GM23248 (cell line): ENCODE measurements at regions not wholly inside any gene's neighbourhood (a gene's known extent, or its start where the extent isn't known, plus 50 kb on each side); places are given as distances from the start of the nearest gene placed in this dataset.

Source experiments
- DNase-seq: peaks from one replicate; pipeline ENCODE4 v3.0.0-alpha.2; 2015
- H2AFZ ChIP-seq: fragments of 200-600 bp; sonication (generic); 2 replicates; pipeline ENCODE4 v1.6.1; 2016; ENCODE audit warnings: antibody characterized with exemption
- H3F3A ChIP-seq: fragments of 200-600 bp; sonication (generic); 2 replicates; pipeline ENCODE4 v1.6.1; 2016; ENCODE audit warnings: mild to moderate bottlenecking, antibody characterized with exemption, mixed run types; ENCODE audit not compliant: insufficient read depth
- H3K27ac ChIP-seq: fragments of 200-600 bp; sonication (generic); 2 replicates; pipeline ENCODE4 v1.5.1; 2016; ENCODE audit warnings: mild to moderate bottlenecking
- H3K27me3 ChIP-seq: fragments of 200-600 bp; sonication (generic); replicated peaks from 2 replicates; pipeline ENCODE4 v1.6.1; 2016; ENCODE audit warnings: mild to moderate bottlenecking; ENCODE audit not compliant: insufficient read depth
- H3K36me3 ChIP-seq: fragments of 200-600 bp; sonication (generic); 2 replicates; pipeline ENCODE4 v1.6.1; 2016; ENCODE audit warnings: low read depth, mild to moderate bottlenecking
- H3K4me1 ChIP-seq: fragments of 200-600 bp; sonication (generic); 2 replicates; pipeline ENCODE4 v1.6.1; 2016; ENCODE audit warnings: mild to moderate bottlenecking; ENCODE audit not compliant: insufficient read depth
- H3K4me2 ChIP-seq: fragments of 200-600 bp; sonication (generic); one replicate; pipeline ENCODE4 v1.6.1; 2016; ENCODE audit warnings: mild to moderate bottlenecking; ENCODE audit not compliant: unreplicated experiment
- H3K4me3 ChIP-seq: fragments of 200-600 bp; sonication (generic); 2 replicates; pipeline ENCODE4 v1.5.1; 2016; ENCODE audit warnings: mild to moderate bottlenecking
- H3K79me2 ChIP-seq: fragments of 200-600 bp; sonication (generic); 2 replicates; pipeline ENCODE4 v1.6.1; 2016; ENCODE audit warnings: mild to moderate bottlenecking; ENCODE audit not compliant: insufficient read depth
- H3K9ac ChIP-seq: fragments of 200-600 bp; sonication (generic); 2 replicates; pipeline ENCODE4 v1.6.1; 2016; ENCODE audit warnings: mild to moderate bottlenecking
- H3K9me2 ChIP-seq: fragments of 200-600 bp; sonication (generic); 2 replicates; pipeline ENCODE4 v1.6.1; 2016; ENCODE audit warnings: mixed run types, mild to moderate bottlenecking, moderate library complexity; ENCODE audit not compliant: insufficient read depth
- H3K9me3 ChIP-seq: fragments of 200-600 bp; sonication (generic); one replicate; pipeline ENCODE4 v1.6.1; 2017; ENCODE audit warnings: low read depth
- H4K20me1 ChIP-seq: fragments of 200-600 bp; sonication (generic); 2 replicates; pipeline ENCODE4 v1.6.0; 2016; ENCODE audit not compliant: insufficient read depth
- EZH2 ChIP-seq: fragments of 200-600 bp; sonication (generic); IDR thresholded peaks from 2 replicates; pipeline ENCODE4 v1.6.1; 2018; ENCODE audit warnings: antibody characterized with exemption, mild to moderate bottlenecking; ENCODE audit not compliant: insufficient read depth, poor library complexity, severe bottlenecking
- EZH2phosphoT487 ChIP-seq: fragments of 200-600 bp; sonication (generic); IDR thresholded peaks from 2 replicates; pipeline ENCODE4 v1.6.1; 2018; ENCODE audit warnings: antibody characterized with exemption, moderate library complexity, mild to moderate bottlenecking, low read depth; ENCODE audit not compliant: insufficient read depth
- WGBS, 2 experiments: methylation state at CpG; one replicate each; pipeline ENCODE4 v1.1.6; 2015 to 2017; ENCODE audit warnings: low lambda C conversion rate in 2 of 2, low coverage in 1 of 2; ENCODE audit errors: missing lambda C conversion rate in 2 of 2; 5-methylcytosine and 5-hydroxymethylcytosine counted together
- in situ Hi-C: fragments of 300-500 bp; cut with MboI; formaldehyde crosslinking; loops from 2 replicates; pipeline ENCODE4 v1.15.0; 2020

GRCh38 chr11:19450282-19450681 is 209.5 kb upstream of the E2F8 start:
- in situ Hi-C loops: no loop called here
- Histone ChIP-seq H3K9ac (no peak overlapping the region), H3K4me3 (no peak overlapping the region), H3K36me3 (no peaks in the 10 kb centered on the region), H3K9me2 (no peaks in the 10 kb centered on the region), H3K27ac (no peak overlapping the region), H2AFZ (no peak overlapping the region), H4K20me1 (no peaks in the 10 kb centered on the region), H3F3A (peaks cover 29% of the 10 kb centered on the region), H3K27me3 (no peaks in the 10 kb centered on the region), H3K9me3 (no peaks in the 10 kb centered on the region), H3K4me1 (peaks cover 29% of the 10 kb centered on the region), H3K79me2 (no peaks in the 10 kb centered on the region), H3K4me2 (no peak overlapping the region)
- no peak for DNase-seq
- 75 to 100% methylated on average over 1 of the region's 1 CpG for WGBS, 2 experiments
- no peak for TF ChIP-seq EZH2phosphoT487
- no peak for TF ChIP-seq EZH2

- Histone ChIP-seq H3K4me3 (no peak overlapping the region), H3K4me1 (peaks cover 14% of the 10 kb centered on the region), H4K20me1 (no peaks in the 10 kb centered on the region), H3K79me2 (no peaks in the 10 kb centered on the region), H3F3A (peaks cover 22% of the 10 kb centered on the region), H3K9ac (no peak overlapping the region), H3K9me2 (no peaks in the 10 kb centered on the region), H2AFZ (no peak overlapping the region), H3K27me3 (no peaks in the 10 kb centered on the region), H3K4me2 (no peak overlapping the region), H3K9me3 (no peaks in the 10 kb centered on the region), H3K27ac (no peak overlapping the region), H3K36me3 (no peaks in the 10 kb centered on the region)
- in situ Hi-C loops: no loop called here
- DNase-seq: no peak
- 66 to 67% methylated on average over 2 of the region's 2 CpGs for WGBS, 2 experiments
- no peak for TF ChIP-seq EZH2phosphoT487
- no peak for TF ChIP-seq EZH2
Observed at GRCh38 chr11:19448651-19449050, 207.9 kb upstream of the E2F8 start.

- DNase-seq: peak; percentile 40
- H2AFZ ChIP-seq: no peak overlapping the region
- TF ChIP-seq EZH2phosphoT487 (no peak), EZH2 (no peak)
- no peaks in the 10 kb centered on the region for H3K9me3 ChIP-seq
- H3F3A ChIP-seq: peaks cover 12% of the 10 kb centered on the region; the same call in 1 of the 2 replicates
- no peak overlapping the region for H3K4me2 ChIP-seq
- peaks cover 16% of the 10 kb centered on the region for H3K4me1 ChIP-seq
- WGBS, 2 experiments: 55 to 59% methylated on average over 5 of the region's 5 CpGs
- H3K36me3 ChIP-seq: no peaks in the 10 kb centered on the region
- in situ Hi-C loops: no loop called here
- no peaks in the 10 kb centered on the region for H3K9me2 ChIP-seq
- H3K79me2 ChIP-seq: no peaks in the 10 kb centered on the region
- no peak overlapping the region for H3K4me3 ChIP-seq
- H3K9ac ChIP-seq: no peak overlapping the region
- H3K27me3 ChIP-seq: no peaks in the 10 kb centered on the region
- H3K27ac ChIP-seq: no peak overlapping the region
- no peaks in the 10 kb centered on the region for H4K20me1 ChIP-seq
Observed at GRCh38 chr11:19447150-19447566, 206.4 kb upstream of the E2F8 start.

- WGBS, 2 experiments: 50% methylated on average over 2 of the region's 2 CpGs
- Histone ChIP-seq H4K20me1 (no peaks in the 10 kb centered on the region), H3K9ac (no peak overlapping the region), H3K27me3 (no peaks in the 10 kb centered on the region), H3K9me2 (no peaks in the 10 kb centered on the region), H3K4me2 (no peak overlapping the region), H3K79me2 (no peaks in the 10 kb centered on the region), H3K4me3 (no peak overlapping the region), H3K9me3 (no peaks in the 10 kb centered on the region), H3K4me1 (peaks cover 23% of the 10 kb centered on the region), H3F3A (peaks cover 21% of the 10 kb centered on the region), H3K27ac (no peak overlapping the region), H3K36me3 (no peaks in the 10 kb centered on the region), H2AFZ (no peak overlapping the region)
- TF ChIP-seq EZH2phosphoT487: no peak
- TF ChIP-seq EZH2: no peak
- DNase-seq: no peak
- in situ Hi-C loops: no loop called here
Observed at GRCh38 chr11:19445771-19446170, 205.0 kb upstream of the E2F8 start.

GRCh38 chr11:19444231-19444630 is 203.5 kb upstream of the E2F8 start:
- H3K9ac ChIP-seq: no peak overlapping the region
- peaks cover 23% of the 10 kb centered on the region for H3K4me1 ChIP-seq
- H3K36me3 ChIP-seq: no peaks in the 10 kb centered on the region
- no peaks in the 10 kb centered on the region for H3K79me2 ChIP-seq
- TF ChIP-seq EZH2phosphoT487 (no peak), EZH2 (no peak)
- H3K27me3 ChIP-seq: no peaks in the 10 kb centered on the region
- no peak overlapping the region for H2AFZ ChIP-seq
- in situ Hi-C loops: no loop called here
- WGBS, 2 experiments: 57 to 61% methylated on average over 2 of the region's 2 CpGs
- H3K9me3 ChIP-seq: no peaks in the 10 kb centered on the region
- no peaks in the 10 kb centered on the region for H4K20me1 ChIP-seq
- H3K27ac ChIP-seq: no peak overlapping the region
- no peak overlapping the region for H3K4me3 ChIP-seq
- H3F3A ChIP-seq: peaks cover 21% of the 10 kb centered on the region
- no peaks in the 10 kb centered on the region for H3K9me2 ChIP-seq
- H3K4me2 ChIP-seq: no peak overlapping the region
- DNase-seq: peak; percentile 31
